Calu3 (cell line): ENCODE measurements at regions not wholly inside any gene's neighbourhood (a gene's known extent, or its start where the extent isn't known, plus 50 kb on each side); places are given as distances from the start of the nearest gene placed in this dataset.

ENCODE experiments used
- BruUV-seq: library from RNA; stranded (reverse); fragments of 400-500 nt; replicated peaks from 2 replicates; lab custom pipeline; 2021; lab: Mats Ljungman, UMichigan
- CTCF ChIA-PET: fragments of 300-600 bp; sonication (Branson Sonifier 250); formaldehyde crosslinking; loops from one replicate; lab custom pipeline; 2022; ENCODE audit warnings: antibody characterized with exemption; lab: Charles Lee
- DNase-seq: peaks from one replicate; pipeline ENCODE4 v3.0.0; 2022
- H3K27ac Mint-ChIP-seq: one replicate; pipeline ENCODE4 v1.8.0; 2022; ENCODE audit warnings: mixed read lengths; ENCODE audit not compliant: unreplicated experiment
- H3K27me3 Mint-ChIP-seq: one replicate; pipeline ENCODE4 v1.8.0; 2022; ENCODE audit warnings: mixed read lengths; ENCODE audit not compliant: unreplicated experiment
- H3K36me3 Mint-ChIP-seq: one replicate; pipeline ENCODE4 v1.8.0; 2022; ENCODE audit warnings: mild to moderate bottlenecking, moderate library complexity, mixed read lengths; ENCODE audit not compliant: insufficient read depth, unreplicated experiment
- H3K4me1 Mint-ChIP-seq: one replicate; pipeline ENCODE4 v1.8.0; 2022; ENCODE audit warnings: mild to moderate bottlenecking, low read depth, mixed read lengths; ENCODE audit not compliant: unreplicated experiment
- H3K4me3 Mint-ChIP-seq: one replicate; pipeline ENCODE4 v1.8.0; 2022; ENCODE audit warnings: mild to moderate bottlenecking, low read depth, moderate library complexity, mixed read lengths; ENCODE audit not compliant: unreplicated experiment
- H3K9me3 Mint-ChIP-seq: one replicate; pipeline ENCODE4 v1.8.0; 2022; ENCODE audit warnings: low read depth, mixed read lengths; ENCODE audit not compliant: unreplicated experiment
- CTCF ChIP-seq: fragments of 200-600 bp; IDR thresholded peaks from one replicate; pipeline ENCODE4 v1.8.0; 2022; ENCODE audit warnings: antibody characterized with exemption; ENCODE audit not compliant: unreplicated experiment
- intact Hi-C: fragments of 100-400 bp; cut with micrococcal nuclease; formaldehyde crosslinking; loops from one replicate; pipeline ENCODE4 v1.10.0; 2022; ENCODE audit not compliant: unreplicated experiment

GRCh38 chr4:73687421-73687820 is 52.9 kb upstream of the CXCL8 start:
- intact Hi-C loops = no loop called here
- Mint-ChIP-seq H3K4me3 (no peak overlapping the region), H3K27ac (no peak overlapping the region), H3K36me3 (no peaks in the 10 kb centered on the region), H3K9me3 (peaks cover 7% of the 10 kb centered on the region), H3K27me3 (no peaks in the 10 kb centered on the region), H3K4me1 (peaks cover 41% of the 10 kb centered on the region)
- TF ChIP-seq CTCF = no peak
- no TSS peak for BruUV-seq
- DNase-seq = no peak
- CTCF ChIA-PET = interaction anchor here (0.6 to 1.6 kb wide), 2 partner anchors 11 to 168 kb away, joined by 3 to 4 read pairs; no protein-coding TSS in a partner anchor

- no peak for TF ChIP-seq CTCF
- Mint-ChIP-seq H3K27me3 (no peaks in the 10 kb centered on the region), H3K4me3 (no peak overlapping the region), H3K27ac (no peak overlapping the region), H3K36me3 (no peaks in the 10 kb centered on the region), H3K4me1 (peaks cover 27% of the 10 kb centered on the region), H3K9me3 (peaks cover 7% of the 10 kb centered on the region)
- no TSS peak for BruUV-seq
- intact Hi-C loops = no loop called here
- CTCF ChIA-PET = no interaction called here
- DNase-seq = no peak
Measured at GRCh38 chr4:73690051-73690738, 50.2 kb upstream of the CXCL8 start.
